DLD1 (cell line): ENCODE measurements at regions not wholly inside any gene's neighbourhood (a gene's known extent, or its start where the extent isn't known, plus 50 kb on each side); places are given as distances from the start of the nearest gene placed in this dataset.

Experiments used
- in situ Hi-C: cut with HindIII; loops from 2 replicates; pipeline ENCODE4 v1.10.0; 2017; ENCODE audit warnings: low sequenced_read_pairs

- in situ Hi-C loops, result no loop called here
Observed at GRCh38 chr5:73231246-73231778, 58.3 kb downstream of the TMEM174 start.

GRCh38 chr5:73230264-73231245 is 57.6 kb downstream of the TMEM174 start:
- in situ Hi-C loops, result no loop called here

GRCh38 chr5:73229271-73229670 is 56.3 kb downstream of the TMEM174 start:
- in situ Hi-C loops, result no loop called here

GRCh38 chr5:73228052-73228451 is 55.1 kb downstream of the TMEM174 start:
- in situ Hi-C loops, result no loop called here
